Upper lobe of right lung (tissue), 1 donor: ENCODE measurements at regions not wholly inside any gene's neighbourhood (a gene's known extent, or its start where the extent isn't known, plus 50 kb on each side); places are given as distances from the start of the nearest gene placed in this dataset.

ENCODE experiments used
- ATAC-seq: fragments of 200-7000 bp; cut with Tn5 transposase; one replicate; pipeline ENCODE4 v1.9.1; 2020; ENCODE audit warnings: mild to moderate bottlenecking, moderate library complexity
- DNase-seq: peaks from one replicate; pipeline ENCODE4 v3.0.0-alpha.2; 2020
- H3K27ac ChIP-seq: fragments of 200-600 bp; one replicate; pipeline ENCODE4 v1.8.0; 2022
- H3K27me3 ChIP-seq: fragments of 200-600 bp; one replicate; pipeline ENCODE4 v1.8.0; 2022; ENCODE audit warnings: mild to moderate bottlenecking
- H3K36me3 ChIP-seq: fragments of 200-600 bp; one replicate; pipeline ENCODE4 v1.8.0; 2022
- H3K4me1 ChIP-seq: fragments of 200-600 bp; one replicate; pipeline ENCODE4 v1.8.0; 2022
- H3K4me3 ChIP-seq: fragments of 200-600 bp; one replicate; pipeline ENCODE4 v1.8.0; 2022; ENCODE audit warnings: mild to moderate bottlenecking
- H3K9me3 ChIP-seq: fragments of 200-600 bp; one replicate; pipeline ENCODE4 v1.8.0; 2022
- intact Hi-C: fragments of 100-400 bp; cut with DNase I; formaldehyde crosslinking; loops from one replicate; pipeline ENCODE4 v1.11.0; 2022
- TF ChIP-seq, protein P1 (sequence below): fragments of 200-600 bp; IDR thresholded peaks from one replicate; pipeline ENCODE4 v1.8.0; 2022; ENCODE audit warnings: antibody characterized with exemption
- donor health status: DM: no; HTN: yes; CAD: no; lungs with severe emphysema.

DNA sequence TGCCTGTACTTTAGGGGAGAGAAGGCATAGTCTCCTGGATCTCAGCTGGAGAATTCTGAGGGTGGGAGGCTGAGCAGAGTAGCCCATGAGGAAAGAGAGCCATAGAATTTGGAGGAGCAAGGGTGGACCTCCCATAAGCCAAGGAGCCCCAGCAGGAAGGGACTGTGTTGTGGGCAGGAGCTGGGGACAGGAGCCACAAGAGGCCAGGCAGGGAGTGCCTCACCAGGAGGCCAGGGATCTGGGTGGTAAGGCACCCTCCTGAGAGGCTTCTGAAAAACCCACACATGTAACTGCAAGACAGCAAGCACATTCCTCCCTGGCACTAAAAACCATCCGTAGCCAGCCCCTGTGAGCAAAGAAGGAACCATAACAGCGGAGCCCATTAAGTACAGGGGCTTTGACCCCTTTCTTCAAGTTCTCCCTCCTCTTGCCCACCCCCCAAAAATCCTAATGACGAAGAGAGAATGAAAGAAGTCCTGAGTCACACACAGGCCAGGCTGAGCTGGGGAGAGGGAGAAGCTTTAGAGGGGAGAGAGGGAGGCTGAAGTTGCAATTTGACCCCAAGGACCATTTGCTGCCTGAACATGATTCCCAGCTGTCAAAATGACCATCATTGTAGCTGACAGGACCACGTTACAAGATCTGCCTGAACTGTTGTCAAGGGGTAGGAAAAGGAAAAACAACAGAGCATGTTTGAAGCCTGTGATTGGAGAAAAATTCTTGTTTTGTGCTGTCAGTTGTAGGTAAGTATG, 82.6 kb downstream of the TRIM42 start:
- Histone ChIP-seq H3K4me3 (no peak overlapping the region), H3K9me3 (no peaks in the 10 kb centered on the region), H3K4me1 (no peaks in the 10 kb centered on the region), H3K27ac (no peak overlapping the region), H3K27me3 (no peaks in the 10 kb centered on the region), H3K36me3 (no peaks in the 10 kb centered on the region)
- no peak for DNase-seq
- TF ChIP-seq, protein P1, sequence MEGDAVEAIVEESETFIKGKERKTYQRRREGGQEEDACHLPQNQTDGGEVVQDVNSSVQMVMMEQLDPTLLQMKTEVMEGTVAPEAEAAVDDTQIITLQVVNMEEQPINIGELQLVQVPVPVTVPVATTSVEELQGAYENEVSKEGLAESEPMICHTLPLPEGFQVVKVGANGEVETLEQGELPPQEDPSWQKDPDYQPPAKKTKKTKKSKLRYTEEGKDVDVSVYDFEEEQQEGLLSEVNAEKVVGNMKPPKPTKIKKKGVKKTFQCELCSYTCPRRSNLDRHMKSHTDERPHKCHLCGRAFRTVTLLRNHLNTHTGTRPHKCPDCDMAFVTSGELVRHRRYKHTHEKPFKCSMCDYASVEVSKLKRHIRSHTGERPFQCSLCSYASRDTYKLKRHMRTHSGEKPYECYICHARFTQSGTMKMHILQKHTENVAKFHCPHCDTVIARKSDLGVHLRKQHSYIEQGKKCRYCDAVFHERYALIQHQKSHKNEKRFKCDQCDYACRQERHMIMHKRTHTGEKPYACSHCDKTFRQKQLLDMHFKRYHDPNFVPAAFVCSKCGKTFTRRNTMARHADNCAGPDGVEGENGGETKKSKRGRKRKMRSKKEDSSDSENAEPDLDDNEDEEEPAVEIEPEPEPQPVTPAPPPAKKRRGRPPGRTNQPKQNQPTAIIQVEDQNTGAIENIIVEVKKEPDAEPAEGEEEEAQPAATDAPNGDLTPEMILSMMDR = no peak
- intact Hi-C loops = no loop called here
- no peak for ATAC-seq

DNA sequence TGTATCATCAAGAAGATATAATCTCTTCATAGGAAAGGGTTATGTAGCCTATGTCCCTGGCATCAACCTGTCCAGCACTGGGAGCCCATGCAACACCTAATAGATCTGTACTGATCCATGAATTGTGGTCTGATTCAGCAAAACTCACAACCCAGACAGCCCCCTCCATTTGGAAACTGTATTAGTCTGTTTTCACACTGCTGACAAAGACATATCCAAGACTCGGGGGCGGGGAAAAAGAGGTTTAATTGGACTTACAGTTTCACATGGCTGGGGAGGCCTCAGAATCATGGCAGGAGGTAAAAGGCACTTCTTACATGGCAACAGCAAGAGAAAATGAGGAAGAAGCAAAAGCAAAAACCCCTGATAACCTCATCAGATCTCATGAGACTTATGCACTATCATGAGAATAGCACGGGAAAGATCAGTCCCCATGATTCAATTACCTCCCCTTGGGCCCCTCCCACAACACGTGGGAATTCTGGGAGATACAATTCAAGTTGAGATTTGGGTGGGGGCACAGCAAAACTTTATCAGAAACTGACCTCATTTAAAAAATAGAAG, 83.3 kb downstream of the TRIM42 start:
- no peaks in the 10 kb centered on the region for H3K27me3 ChIP-seq
- intact Hi-C loops = no loop called here
- no peak for DNase-seq
- no peaks in the 10 kb centered on the region for H3K9me3 ChIP-seq
- no peaks in the 10 kb centered on the region for H3K4me1 ChIP-seq
- H3K36me3 ChIP-seq = no peaks in the 10 kb centered on the region
- TF ChIP-seq, protein P1 = no peak
- no peak for ATAC-seq
- no peak overlapping the region for H3K4me3 ChIP-seq
- H3K27ac ChIP-seq = no peak overlapping the region

DNA sequence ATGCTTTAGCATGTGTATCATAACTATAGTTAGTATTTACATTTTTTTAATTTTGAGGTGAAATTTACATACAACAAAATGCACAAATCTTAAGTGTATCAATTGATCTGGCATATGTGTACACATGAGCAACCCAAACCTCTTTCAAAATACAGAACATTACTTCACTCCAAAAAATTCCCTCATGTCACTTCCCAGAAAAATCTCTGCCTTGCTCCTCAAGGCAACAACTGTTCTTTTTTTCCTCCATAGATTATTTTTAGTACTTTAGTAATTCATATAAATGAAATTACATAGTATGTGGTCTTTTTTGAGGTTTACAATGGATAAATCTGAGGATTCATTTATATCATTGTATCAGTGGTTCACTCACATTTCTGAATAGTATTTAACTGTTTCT, 84.9 kb downstream of the TRIM42 start:
- intact Hi-C loops = no loop called here
- Histone ChIP-seq H3K27ac (no peak overlapping the region), H3K4me3 (no peak overlapping the region), H3K36me3 (no peaks in the 10 kb centered on the region), H3K4me1 (no peaks in the 10 kb centered on the region), H3K27me3 (no peaks in the 10 kb centered on the region), H3K9me3 (no peaks in the 10 kb centered on the region)
- no peak for DNase-seq
- TF ChIP-seq, protein P1 = no peak
- no peak for ATAC-seq

DNA sequence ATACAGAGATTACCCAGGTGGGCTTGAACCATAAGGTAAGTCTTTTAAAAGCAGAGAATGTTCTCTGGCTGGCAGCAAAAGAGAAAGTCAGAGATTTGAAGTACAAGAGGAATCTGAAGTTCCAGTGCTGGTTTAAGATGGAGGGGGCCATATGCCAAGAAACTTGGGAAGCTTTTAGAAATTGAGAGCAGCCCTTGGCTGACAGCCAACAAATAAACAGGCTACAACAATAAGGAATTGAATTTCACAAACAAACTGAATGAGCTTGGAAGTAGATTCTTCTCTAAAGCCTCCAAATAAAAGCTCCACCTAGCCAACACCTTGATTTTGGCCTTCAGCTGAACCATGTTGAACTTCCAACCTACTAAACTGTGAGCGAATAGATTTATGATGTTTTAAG, 85.7 kb downstream of the TRIM42 start:
- Histone ChIP-seq H3K9me3 (no peaks in the 10 kb centered on the region), H3K27me3 (no peaks in the 10 kb centered on the region), H3K4me1 (no peaks in the 10 kb centered on the region), H3K4me3 (no peak overlapping the region), H3K36me3 (no peaks in the 10 kb centered on the region), H3K27ac (no peak overlapping the region)
- intact Hi-C loops = no loop called here
- DNase-seq (no peak), ATAC-seq (no peak)
- TF ChIP-seq, protein P1 = no peak

DNA sequence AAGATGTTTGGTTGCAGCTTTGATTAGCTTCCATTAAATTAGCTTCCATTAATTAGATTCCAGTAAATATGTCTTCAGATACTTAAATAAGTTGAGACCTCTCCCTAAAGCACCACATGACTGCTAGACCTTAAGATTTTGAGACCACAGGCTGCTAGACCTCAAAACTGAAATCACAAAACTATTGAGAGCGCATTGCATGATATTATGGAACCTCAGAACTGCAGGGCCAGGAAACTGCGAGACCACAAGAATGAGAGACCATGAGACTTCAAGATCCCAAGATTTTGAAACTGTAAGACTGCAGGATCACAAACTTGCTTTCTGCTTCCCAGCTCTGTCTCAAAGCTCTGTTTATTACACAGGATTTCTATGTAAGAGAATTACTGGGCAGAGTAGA, 87.4 kb downstream of the TRIM42 start:
- DNase-seq = no peak
- Histone ChIP-seq H3K27ac (no peak overlapping the region), H3K4me3 (no peak overlapping the region), H3K36me3 (no peaks in the 10 kb centered on the region), H3K4me1 (no peaks in the 10 kb centered on the region), H3K27me3 (no peaks in the 10 kb centered on the region), H3K9me3 (no peaks in the 10 kb centered on the region)
- ATAC-seq = no peak
- TF ChIP-seq, protein P1 = no peak
- intact Hi-C loops = no loop called here
